HG03097 (cell line): ENCODE measurements at regions not wholly inside any gene's neighbourhood (a gene's known extent, or its start where the extent isn't known, plus 50 kb on each side); places are given as distances from the start of the nearest gene placed in this dataset.

ENCODE experiments used
- ATAC-seq: cut with Tn5 transposase; IDR thresholded peaks from one replicate; pipeline ENCODE4 v1.9.1; 2021; ENCODE audit not compliant: unreplicated experiment, low FRiP score

GRCh38 chr1:187229496-187229895 lies 400.7 kb downstream of the PLA2G4A start:
- ATAC-seq = no peak

- no peak for ATAC-seq
Observed at GRCh38 chr1:187234706-187235105, 406.0 kb downstream of the PLA2G4A start.

GRCh38 chr1:187236199-187236598 lies 407.4 kb downstream of the PLA2G4A start:
- ATAC-seq = no peak

- ATAC-seq = no peak
Observed at GRCh38 chr1:187236676-187237075, 407.9 kb downstream of the PLA2G4A start.

GRCh38 chr1:187237542-187237941 lies 408.8 kb downstream of the PLA2G4A start:
- no peak for ATAC-seq

GRCh38 chr1:187241971-187242370 lies 413.2 kb downstream of the PLA2G4A start:
- ATAC-seq = no peak

- ATAC-seq = no peak
Observed at GRCh38 chr1:187244623-187245022, 415.9 kb downstream of the PLA2G4A start.

GRCh38 chr1:187245201-187245600 lies 416.5 kb downstream of the PLA2G4A start:
- ATAC-seq = no peak

GRCh38 chr1:187249196-187249595 lies 420.4 kb downstream of the PLA2G4A start:
- ATAC-seq = no peak

GRCh38 chr1:187252923-187253322 lies 424.2 kb downstream of the PLA2G4A start:
- ATAC-seq = no peak

- ATAC-seq = no peak
Observed at GRCh38 chr1:187257476-187257875, 428.7 kb downstream of the PLA2G4A start.

- no peak for ATAC-seq
Observed at GRCh38 chr1:187261637-187262036, 432.9 kb downstream of the PLA2G4A start.

- no peak for ATAC-seq
Observed at GRCh38 chr1:187262731-187263130, 434.0 kb downstream of the PLA2G4A start.

- no peak for ATAC-seq
Observed at GRCh38 chr1:187264995-187265602, 436.4 kb downstream of the PLA2G4A start.

- ATAC-seq = no peak
Observed at GRCh38 chr1:187266051-187266450, 437.3 kb downstream of the PLA2G4A start.

- ATAC-seq = no peak
Observed at GRCh38 chr1:187267827-187268226, 439.1 kb downstream of the PLA2G4A start.

- no peak for ATAC-seq
Observed at GRCh38 chr1:187270256-187270655, 441.5 kb downstream of the PLA2G4A start.

GRCh38 chr1:187275346-187275745 lies 446.6 kb downstream of the PLA2G4A start:
- ATAC-seq = no peak

GRCh38 chr1:187275985-187276575 lies 447.3 kb downstream of the PLA2G4A start:
- ATAC-seq = no peak

- no peak for ATAC-seq
Observed at GRCh38 chr1:187276677-187277076, 447.9 kb downstream of the PLA2G4A start.

GRCh38 chr1:187280031-187280430 lies 451.3 kb downstream of the PLA2G4A start:
- ATAC-seq = no peak

- no peak for ATAC-seq
Observed at GRCh38 chr1:187281085-187281484, 452.3 kb downstream of the PLA2G4A start.

GRCh38 chr1:187283984-187284383 lies 455.2 kb downstream of the PLA2G4A start:
- ATAC-seq = no peak
